MM.1S (cell line): ENCODE measurements at regions not wholly inside any gene's neighbourhood (a gene's known extent, or its start where the extent isn't known, plus 50 kb on each side); places are given as distances from the start of the nearest gene placed in this dataset.

ENCODE experiments used
- DNase-seq: peaks from one replicate; pipeline ENCODE4 v3.0.0-alpha.2; 2015
- H2AFZ ChIP-seq: fragments of 300-600 bp; sonication (generic); 2 replicates; pipeline ENCODE4 v1.6.0; 2016; ENCODE audit warnings: antibody characterized with exemption, low read length
- H3F3A ChIP-seq: fragments of 300-600 bp; sonication (generic); 2 replicates; pipeline ENCODE4 v1.6.1; 2016; ENCODE audit warnings: mild to moderate bottlenecking, antibody characterized with exemption, low read length, moderate library complexity, mixed read lengths; ENCODE audit not compliant: insufficient read depth
- H3K27ac ChIP-seq: fragments of 300-600 bp; sonication (generic); 2 replicates; pipeline ENCODE4 v1.5.1; 2016; ENCODE audit warnings: mild to moderate bottlenecking, low read length
- H3K27me3 ChIP-seq: fragments of 300-600 bp; sonication (generic); replicated peaks from 2 replicates; pipeline ENCODE4 v1.6.0; 2016; ENCODE audit warnings: low read length; ENCODE audit not compliant: insufficient read depth
- H3K36me3 ChIP-seq: fragments of 300-600 bp; sonication (generic); replicated peaks from 2 replicates; pipeline ENCODE4 v1.6.1; 2016; ENCODE audit warnings: mild to moderate bottlenecking, low read length, mixed read lengths; ENCODE audit not compliant: insufficient read depth
- H3K4me1 ChIP-seq: fragments of 300-600 bp; sonication (generic); 2 replicates; pipeline ENCODE4 v1.6.1; 2016; ENCODE audit warnings: low read length, mixed read lengths
- H3K4me2 ChIP-seq: fragments of 300-600 bp; sonication (generic); 2 replicates; pipeline ENCODE4 v1.6.0; 2016; ENCODE audit warnings: low read depth, low read length
- H3K4me3 ChIP-seq: fragments of 300-600 bp; sonication (generic); 2 replicates; pipeline ENCODE4 v1.5.1; 2016; ENCODE audit warnings: low read length, mixed read lengths
- H3K79me2 ChIP-seq: fragments of 300-600 bp; sonication (generic); 2 replicates; pipeline ENCODE4 v1.6.1; 2016; ENCODE audit warnings: mixed run types, low read length, mixed read lengths
- H3K9ac ChIP-seq: fragments of 300-600 bp; sonication (generic); 2 replicates; pipeline ENCODE4 v1.6.1; 2016; ENCODE audit warnings: low read length, mixed read lengths
- H3K9me2 ChIP-seq: fragments of 300-600 bp; sonication (generic); replicated peaks from 2 replicates; pipeline ENCODE4 v1.6.1; 2016; ENCODE audit warnings: mild to moderate bottlenecking, low read length, mixed read lengths; ENCODE audit not compliant: insufficient read depth
- H3K9me3 ChIP-seq: fragments of 300-600 bp; sonication (generic); replicated peaks from 2 replicates; pipeline ENCODE4 v1.6.1; 2016; ENCODE audit warnings: mild to moderate bottlenecking, low read length, mixed read lengths; ENCODE audit not compliant: insufficient read depth
- H4K20me1 ChIP-seq: fragments of 300-600 bp; sonication (generic); 2 replicates; pipeline ENCODE4 v1.6.1; 2016; ENCODE audit warnings: mild to moderate bottlenecking, low read length, moderate library complexity, mixed read lengths; ENCODE audit not compliant: insufficient read depth
- CTCF ChIP-seq: fragments of 300-600 bp; sonication (generic); IDR thresholded peaks from 2 replicates; pipeline ENCODE4 v1.5.1; 2016; ENCODE audit warnings: antibody characterized with exemption, low read length, mixed read lengths
- EZH2 ChIP-seq: fragments of 300-600 bp; sonication (generic); optimal IDR thresholded peaks from 2 replicates; pipeline ENCODE3; 2017; ENCODE audit warnings: low read depth, mild to moderate bottlenecking, antibody characterized with exemption, low read length, mixed read lengths
- EZH2phosphoT487 ChIP-seq: fragments of 300-600 bp; sonication (generic); IDR thresholded peaks from 2 replicates; pipeline ENCODE4 v1.6.1; 2018; ENCODE audit warnings: antibody characterized with exemption, low read length

- H2AFZ ChIP-seq = no peak overlapping the region
- DNase-seq = no peak
- no peaks in the 10 kb centered on the region for H3K9me3 ChIP-seq
- no peaks in the 10 kb centered on the region for H4K20me1 ChIP-seq
- no peak overlapping the region for H3K27ac ChIP-seq
- no peak overlapping the region for H3K9ac ChIP-seq
- H3K27me3 ChIP-seq = no peaks in the 10 kb centered on the region
- H3K4me3 ChIP-seq = no peak overlapping the region
- H3K79me2 ChIP-seq = no peaks in the 10 kb centered on the region
- no peak for TF ChIP-seq EZH2phosphoT487
- no peak for TF ChIP-seq EZH2
- TF ChIP-seq CTCF = no peak
- no peaks in the 10 kb centered on the region for H3K36me3 ChIP-seq
- H3K4me1 ChIP-seq = no peaks in the 10 kb centered on the region
- H3F3A ChIP-seq = no peaks in the 10 kb centered on the region
- no peak overlapping the region for H3K4me2 ChIP-seq
- no peaks in the 10 kb centered on the region for H3K9me2 ChIP-seq
These were observed 914.2 kb upstream of the PCDH7 start for GRCh38 chr4:29805916-29806480.

DNA sequence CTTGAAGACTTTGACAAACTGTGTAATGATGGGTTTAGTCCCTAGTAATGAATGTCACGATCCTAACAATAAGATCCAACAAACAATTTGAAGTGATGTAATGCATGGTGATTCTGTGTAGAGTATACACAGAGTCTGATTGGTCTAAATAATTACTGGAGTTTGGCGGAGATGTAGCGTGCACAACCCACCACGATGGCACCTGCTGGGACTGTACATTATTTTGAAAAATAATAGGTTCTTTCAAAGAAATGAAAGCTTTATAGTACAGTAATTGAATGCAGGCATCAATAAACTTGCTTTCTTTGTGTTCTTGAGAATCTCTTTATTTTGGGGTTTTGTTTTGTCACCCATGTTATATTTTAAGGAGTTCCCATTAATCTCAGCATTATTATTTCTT, 902.2 kb upstream of the PCDH7 start:
- H3K9me3 ChIP-seq = no peaks in the 10 kb centered on the region
- H3K79me2 ChIP-seq = no peaks in the 10 kb centered on the region
- TF ChIP-seq EZH2 (no peak), CTCF (no peak), EZH2phosphoT487 (no peak)
- no peak overlapping the region for H3K9ac ChIP-seq
- H2AFZ ChIP-seq = no peak overlapping the region
- H3K9me2 ChIP-seq = no peaks in the 10 kb centered on the region
- H3K27me3 ChIP-seq = no peaks in the 10 kb centered on the region
- no peak overlapping the region for H3K4me3 ChIP-seq
- DNase-seq = no peak
- H3K36me3 ChIP-seq = no peaks in the 10 kb centered on the region
- no peaks in the 10 kb centered on the region for H4K20me1 ChIP-seq
- H3K4me2 ChIP-seq = no peak overlapping the region
- no peaks in the 10 kb centered on the region for H3K4me1 ChIP-seq
- H3F3A ChIP-seq = no peaks in the 10 kb centered on the region
- no peak overlapping the region for H3K27ac ChIP-seq

GRCh38 chr4:29829067-29829466, 891.1 kb upstream of the PCDH7 start:
- no peaks in the 10 kb centered on the region for H3K9me2 ChIP-seq
- H3F3A ChIP-seq = no peaks in the 10 kb centered on the region
- no peaks in the 10 kb centered on the region for H3K79me2 ChIP-seq
- H3K9me3 ChIP-seq = no peaks in the 10 kb centered on the region
- TF ChIP-seq CTCF (no peak), EZH2 (no peak), EZH2phosphoT487 (no peak)
- H3K4me3 ChIP-seq = no peak overlapping the region
- no peak for DNase-seq
- H3K4me2 ChIP-seq = no peak overlapping the region
- no peak overlapping the region for H3K9ac ChIP-seq
- no peak overlapping the region for H2AFZ ChIP-seq
- H3K4me1 ChIP-seq = no peaks in the 10 kb centered on the region
- no peaks in the 10 kb centered on the region for H3K36me3 ChIP-seq
- no peaks in the 10 kb centered on the region for H4K20me1 ChIP-seq
- no peak overlapping the region for H3K27ac ChIP-seq
- H3K27me3 ChIP-seq = no peaks in the 10 kb centered on the region
